GM19395 (cell line): ENCODE measurements at regions not wholly inside any gene's neighbourhood (a gene's known extent, or its start where the extent isn't known, plus 50 kb on each side); places are given as distances from the start of the nearest gene placed in this dataset.

Experiments used
- ATAC-seq: cut with Tn5 transposase; IDR thresholded peaks from one replicate; pipeline ENCODE4 v1.9.1; 2021; ENCODE audit warnings: mild to moderate bottlenecking, moderate library complexity; ENCODE audit not compliant: unreplicated experiment

GRCh38 chr13:40204246-40204645, 462.2 kb downstream of the FOXO1 start:
- no peak for ATAC-seq

DNA sequence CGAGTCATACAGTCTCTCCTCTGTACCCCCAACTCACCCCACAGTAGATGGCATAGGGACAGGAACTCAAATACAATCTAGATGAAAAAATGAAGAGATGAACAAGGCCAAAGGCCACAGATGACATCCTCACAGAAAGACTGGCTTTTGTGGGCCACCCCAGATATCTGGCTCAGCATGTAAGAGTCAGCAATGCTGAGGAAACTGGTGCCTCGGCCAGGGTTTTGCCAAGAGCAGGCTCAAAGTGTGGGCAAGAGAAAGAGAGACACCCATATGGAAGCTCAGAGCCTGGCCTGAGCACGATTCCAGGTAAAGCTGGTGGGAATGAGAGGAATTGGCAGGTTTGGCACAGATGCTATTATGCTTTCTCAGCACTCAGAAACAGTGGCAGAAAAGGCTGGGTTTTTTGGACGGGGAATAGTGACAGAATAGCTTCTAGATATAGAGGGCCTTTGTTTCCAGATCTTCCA, 460.6 kb downstream of the FOXO1 start:
- ATAC-seq, result no peak

GRCh38 chr13:40206241-40207000, 460.0 kb downstream of the FOXO1 start:
- peak; percentile 74 for ATAC-seq

DNA sequence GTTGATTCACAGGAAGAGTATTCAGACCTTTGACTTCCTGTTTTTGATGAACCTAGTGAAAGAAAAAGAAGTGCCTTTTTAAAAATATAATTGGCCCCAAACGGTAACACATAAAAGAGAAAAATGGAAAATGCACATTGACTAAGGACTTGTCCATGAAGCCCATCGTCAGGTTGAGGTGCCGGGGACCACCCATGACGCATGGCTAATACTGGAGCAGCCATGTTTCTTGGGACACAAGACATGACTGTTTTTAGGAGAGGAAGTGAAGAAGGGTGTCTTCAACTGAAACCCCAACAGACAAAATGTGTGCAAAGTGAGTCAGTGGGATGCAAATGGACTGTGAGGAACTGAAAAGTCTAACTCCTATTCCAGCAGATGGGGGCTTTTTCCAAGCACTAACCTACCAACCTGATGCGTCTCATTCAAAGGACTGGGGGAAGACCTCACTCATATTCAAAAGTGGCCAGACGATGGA, 459.4 kb downstream of the FOXO1 start:
- peak; percentile 64 for ATAC-seq

DNA sequence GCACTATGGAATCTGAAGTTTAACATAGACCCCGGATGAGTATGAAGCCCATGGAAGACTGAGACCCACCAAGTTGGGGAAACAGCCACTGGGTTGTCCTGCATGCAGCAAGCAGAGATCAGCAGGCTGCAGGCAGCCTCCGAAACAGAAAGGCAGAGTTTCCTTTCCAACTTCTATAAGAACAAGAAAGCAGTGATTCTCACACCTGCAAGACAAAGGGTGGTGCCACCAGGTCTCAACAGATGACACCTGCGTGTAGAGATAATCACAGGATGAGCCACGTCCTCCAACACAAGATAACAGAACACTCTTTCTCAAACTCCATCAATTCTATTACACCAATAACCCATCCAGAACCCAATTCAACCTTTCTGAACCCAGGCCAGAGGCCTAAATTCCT, 457.9 kb downstream of the FOXO1 start:
- ATAC-seq, result peak; percentile 42

DNA sequence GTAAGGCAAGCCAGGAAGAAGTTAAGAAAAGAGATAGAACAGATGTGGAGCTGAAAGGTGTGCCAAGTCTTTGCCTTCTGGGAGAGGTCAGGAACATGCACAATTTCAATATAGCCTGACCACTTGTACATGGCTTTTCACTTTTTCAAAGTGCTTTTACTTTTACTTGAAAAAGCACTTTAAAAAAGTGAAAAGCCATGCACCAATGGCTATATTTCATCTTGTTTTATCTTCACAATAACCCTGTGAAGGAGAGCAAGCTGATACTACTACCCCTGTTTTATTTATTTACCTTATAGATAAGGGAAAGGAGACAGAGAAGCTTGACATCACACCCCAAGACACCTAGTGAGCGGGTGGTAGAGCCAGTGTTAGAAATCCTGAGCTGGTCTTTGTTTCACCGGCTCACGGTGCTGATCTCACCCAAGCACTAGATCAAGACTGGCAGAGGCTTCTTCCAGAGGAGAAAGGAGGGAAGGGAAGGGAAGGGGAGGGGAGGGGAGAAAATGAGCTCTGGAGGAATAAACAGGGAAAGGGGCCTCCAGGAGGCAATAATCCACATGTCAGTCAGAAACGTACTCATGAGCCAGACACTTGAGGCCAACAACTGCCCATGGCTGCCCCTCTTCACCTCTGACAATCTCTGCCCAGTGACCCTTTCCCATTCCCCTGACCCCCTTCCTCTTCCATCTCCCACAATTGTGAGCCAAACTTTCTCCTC, 455.4 kb downstream of the FOXO1 start:
- ATAC-seq, result no peak

DNA sequence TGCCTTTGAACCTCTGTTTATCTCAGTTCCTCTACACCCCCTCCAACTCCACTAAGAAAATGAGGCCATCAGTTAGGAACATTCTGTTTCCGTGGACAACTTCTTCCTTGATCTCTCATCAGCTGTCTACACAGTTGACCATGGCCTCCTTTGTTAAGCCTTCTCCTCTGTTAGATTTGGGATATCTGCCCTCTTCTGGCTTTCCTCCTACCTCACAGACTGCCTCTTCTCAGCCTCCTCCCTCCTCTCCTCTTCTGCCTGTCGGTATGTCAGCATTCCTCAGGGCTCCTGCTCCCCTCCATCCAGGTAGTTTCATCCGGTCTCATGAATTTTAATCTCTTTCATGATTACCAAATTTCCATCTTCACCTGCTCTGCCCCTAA, 454.9 kb downstream of the FOXO1 start:
- ATAC-seq, result no peak

GRCh38 chr13:40213779-40214178, 452.7 kb downstream of the FOXO1 start:
- no peak for ATAC-seq

DNA sequence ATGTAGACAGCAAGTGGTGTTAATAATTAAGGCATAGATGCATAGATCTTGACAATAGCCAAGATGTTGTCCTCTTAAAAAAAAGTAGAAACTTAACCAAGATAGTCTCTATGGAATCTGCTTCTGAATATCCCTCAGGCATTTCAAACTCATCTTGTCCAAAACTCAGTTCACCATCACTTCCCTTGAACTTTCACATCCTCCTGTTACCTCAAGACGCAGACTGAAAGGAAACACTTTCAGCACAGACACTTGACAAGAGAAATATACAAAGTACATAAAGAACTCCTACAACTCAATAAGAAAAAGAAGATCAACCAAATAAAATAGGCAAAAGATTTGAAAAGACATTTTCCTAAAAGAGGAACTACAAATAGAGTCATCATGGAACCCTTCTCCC, 451.1 kb downstream of the FOXO1 start:
- no peak for ATAC-seq

- ATAC-seq, result no peak
These were observed 450.7 kb downstream of the FOXO1 start for GRCh38 chr13:40215747-40216146.

DNA sequence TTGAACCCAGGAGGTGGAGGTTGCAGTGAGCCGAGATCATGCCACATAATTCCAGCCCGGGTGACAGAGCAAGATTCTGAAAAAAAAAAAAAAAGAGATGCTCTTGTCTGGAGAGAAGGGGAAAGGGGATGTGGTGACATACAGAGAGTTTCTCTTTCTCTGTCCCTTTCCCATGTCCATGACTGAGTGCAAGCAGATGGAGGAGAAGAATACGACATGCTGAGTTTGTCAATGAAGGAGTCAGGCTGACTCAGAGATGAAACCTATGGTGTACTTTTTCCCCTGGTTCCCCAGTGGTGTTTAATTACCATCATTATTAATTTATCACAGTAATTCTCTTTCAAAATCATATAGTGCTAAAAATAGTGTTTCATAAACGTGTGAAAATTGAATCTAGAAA, 448.8 kb downstream of the FOXO1 start:
- ATAC-seq, result no peak

GRCh38 chr13:40220299-40220935, 446.0 kb downstream of the FOXO1 start:
- no peak for ATAC-seq

GRCh38 chr13:40221131-40221459, 445.3 kb downstream of the FOXO1 start:
- no peak for ATAC-seq

- ATAC-seq, result no peak
These were observed 444.8 kb downstream of the FOXO1 start for GRCh38 chr13:40221460-40222201.

DNA sequence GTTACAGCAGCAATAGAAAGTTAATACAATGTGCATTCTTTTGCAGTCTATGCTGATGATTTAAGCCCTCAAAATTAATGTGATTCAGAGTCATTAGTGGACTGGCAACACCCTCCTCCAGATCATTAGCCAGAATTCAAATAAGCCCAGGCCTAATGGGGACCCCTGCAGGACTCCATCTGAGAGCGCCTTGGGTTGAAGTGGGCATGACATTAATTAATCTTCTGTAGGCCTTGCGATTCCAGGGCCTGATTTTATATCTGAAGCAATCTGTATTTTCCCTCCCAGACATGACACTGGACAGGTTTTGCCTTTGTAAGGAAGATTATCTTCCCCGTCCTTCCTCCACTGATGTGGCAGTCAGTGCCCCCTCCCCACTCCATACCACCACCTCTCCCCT, 442.9 kb downstream of the FOXO1 start:
- ATAC-seq, result no peak

DNA sequence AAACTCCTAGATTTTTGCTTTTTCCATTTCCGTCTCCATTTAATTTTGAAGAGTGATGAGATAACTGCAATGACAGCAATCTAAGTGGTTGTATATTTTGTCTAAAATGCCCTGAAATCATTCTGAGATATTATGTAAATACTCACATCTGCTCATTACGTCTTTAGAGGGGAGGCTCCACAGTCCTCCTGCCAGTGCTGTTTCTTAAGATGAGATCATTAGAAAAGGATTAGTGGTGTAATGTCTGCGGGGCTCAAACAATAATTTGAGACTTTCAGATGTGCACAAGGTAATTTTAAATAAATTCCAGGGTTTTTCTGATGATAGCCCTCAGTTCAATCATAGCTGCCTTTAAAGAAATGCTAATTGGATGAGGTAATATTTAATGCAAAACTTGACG, 437.9 kb downstream of the FOXO1 start:
- ATAC-seq, result no peak

GRCh38 chr13:40228990-40229389, 437.5 kb downstream of the FOXO1 start:
- ATAC-seq, result no peak

DNA sequence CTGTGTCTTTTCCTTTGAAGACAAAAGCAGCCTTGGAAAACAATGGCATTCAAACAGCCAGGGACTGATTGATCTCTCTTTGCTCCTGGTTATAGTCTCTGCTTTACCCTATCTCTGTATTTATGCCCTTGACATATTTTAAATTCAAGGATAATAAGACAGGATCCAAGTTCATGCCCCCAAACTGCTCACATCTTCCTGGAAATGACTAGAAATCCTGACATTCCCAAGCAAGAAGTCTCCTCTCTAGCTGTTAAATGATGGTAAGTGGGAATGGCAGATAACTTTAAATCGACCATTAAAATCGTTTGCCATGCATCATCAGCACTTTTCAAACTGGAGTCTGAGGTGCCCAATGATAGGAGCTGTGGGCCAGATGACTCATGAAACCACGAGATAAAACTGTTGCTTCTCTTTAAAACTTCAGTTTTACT, 435.6 kb downstream of the FOXO1 start:
- no peak for ATAC-seq

GRCh38 chr13:40231311-40231710, 435.1 kb downstream of the FOXO1 start:
- no peak for ATAC-seq

- no peak for ATAC-seq
These were observed 434.7 kb downstream of the FOXO1 start for GRCh38 chr13:40231751-40232150.
